CD14-positive monocyte (primary cell): ENCODE measurements at regions not wholly inside any gene's neighbourhood (a gene's known extent, or its start where the extent isn't known, plus 50 kb on each side); places are given as distances from the start of the nearest gene placed in this dataset.

Source experiments
- DNase-seq, 3 donors: peaks; one replicate each; pipeline ENCODE4 v3.0.0-alpha.2; 2011 to 2022
- H2AFZ ChIP-seq: 2 replicates; pipeline ENCODE4 v1.6.0; 2012; ENCODE audit warnings: mild to moderate bottlenecking, low read depth, low read length, inconsistent platforms; ENCODE audit not compliant: insufficient read depth, poor library complexity, severe bottlenecking
- H3K27ac ChIP-seq, 2 donors: 1 replicate in 1 of 2; 2 replicates in 1 of 2; pipeline ENCODE4 v1.5.1; 2012 to 2013; ENCODE audit warnings: low read length in 2 of 2, control low read depth in 1 of 2, inconsistent platforms in 1 of 2, low read depth in 1 of 2, mild to moderate bottlenecking in 1 of 2
- H3K27me3 ChIP-seq, 2 donors: one replicate each; pipeline versions ENCODE4 v1.6.0 to v1.6.1; 2011 to 2013; ENCODE audit warnings: low read length in 2 of 2; ENCODE audit not compliant: control insufficient read depth in 2 of 2, insufficient read depth in 2 of 2
- H3K36me3 ChIP-seq, 2 donors: replicated peaks in 1 of 2; 1 replicate in 1 of 2; 2 replicates in 1 of 2; pipeline versions ENCODE4 v1.5.1 to v1.6.1; 2012 to 2013; ENCODE audit warnings: low read length in 2 of 2, control low read depth in 1 of 2, inconsistent platforms in 1 of 2, mild to moderate bottlenecking in 1 of 2; ENCODE audit not compliant: insufficient read depth in 2 of 2, control insufficient read depth in 1 of 2
- H3K4me1 ChIP-seq, 2 donors: 1 replicate in 1 of 2; 2 replicates in 1 of 2; pipeline versions ENCODE4 v1.5.1 to v1.6.1; 2012 to 2013; ENCODE audit warnings: low read length in 2 of 2, control low read depth in 1 of 2, inconsistent platforms in 1 of 2, mild to moderate bottlenecking in 1 of 2, moderate library complexity in 1 of 2; ENCODE audit not compliant: insufficient read depth in 2 of 2, control insufficient read depth in 1 of 2
- H3K4me2 ChIP-seq: replicated peaks from 2 replicates; pipeline ENCODE3; 2012; ENCODE audit warnings: low read length, moderate library complexity, mild to moderate bottlenecking; ENCODE audit not compliant: poor library complexity, severe bottlenecking; ENCODE audit errors: extremely low read depth
- H3K4me3 ChIP-seq, 3 experiments: fragments of 200-600 bp in 1 of 3; sonication (generic) in 1 of 3; replicated peaks in 1 of 3; 1 replicate in 2 of 3; 2 replicates in 1 of 3; pipeline ENCODE4 v1.5.1; 2011 to 2013; ENCODE audit warnings: low read length in 3 of 3, mild to moderate bottlenecking in 3 of 3, control low read depth in 2 of 3, low read depth in 2 of 3, inconsistent platforms in 1 of 3, moderate library complexity in 1 of 3
- H3K79me2 ChIP-seq: 2 replicates; pipeline ENCODE4 v1.6.0; 2012; ENCODE audit warnings: mild to moderate bottlenecking, control low read depth, inconsistent platforms, low read length, moderate library complexity; ENCODE audit not compliant: insufficient read depth
- H3K9ac ChIP-seq: 2 replicates; pipeline ENCODE4 v1.6.0; 2017; ENCODE audit warnings: low read length, mild to moderate bottlenecking; ENCODE audit not compliant: insufficient read depth, poor library complexity, severe bottlenecking
- H3K9me3 ChIP-seq, 2 donors: replicated peaks in 1 of 2; 1 replicate in 1 of 2; 2 replicates in 1 of 2; pipeline versions ENCODE4 v1.5.1 to v1.6.1; 2012 to 2013; ENCODE audit warnings: low read length in 2 of 2, control low read depth in 1 of 2; ENCODE audit not compliant: control insufficient read depth in 1 of 2, insufficient read depth in 1 of 2
- H4K20me1 ChIP-seq: 2 replicates; pipeline ENCODE4 v1.6.0; 2012; ENCODE audit warnings: mild to moderate bottlenecking, low read length, control low read depth, moderate library complexity; ENCODE audit not compliant: insufficient read depth
- H3K27ac Mint-ChIP-seq, 7 donors: one replicate each; pipeline ENCODE4 v1.8.0; 2020; ENCODE audit warnings: mild to moderate bottlenecking in 7 of 7, mixed read lengths in 7 of 7, moderate library complexity in 6 of 7, inconsistent platforms in 2 of 7
- H3K27me3 Mint-ChIP-seq, 3 donors: one replicate each; pipeline ENCODE4 v1.8.0; 2021 to 2022; ENCODE audit warnings: low read depth in 3 of 3, mild to moderate bottlenecking in 3 of 3, mixed read lengths in 3 of 3, moderate library complexity in 3 of 3, inconsistent platforms in 1 of 3
- H3K36me3 Mint-ChIP-seq, 2 donors: one replicate each; pipeline ENCODE4 v1.8.0; 2020; ENCODE audit warnings: mixed read lengths in 2 of 2, inconsistent platforms in 1 of 2, mild to moderate bottlenecking in 1 of 2
- H3K4me1 Mint-ChIP-seq: one replicate; pipeline ENCODE4 v1.8.0; 2020; ENCODE audit warnings: mild to moderate bottlenecking, mixed read lengths
- H3K4me3 Mint-ChIP-seq, 2 donors: one replicate each; pipeline ENCODE4 v1.8.0; 2020; ENCODE audit warnings: mild to moderate bottlenecking in 2 of 2, mixed read lengths in 2 of 2, moderate library complexity in 1 of 2
- H3K9me3 Mint-ChIP-seq, 7 donors: one replicate each; pipeline ENCODE4 v1.8.0; 2020 to 2022; ENCODE audit warnings: mixed read lengths in 7 of 7, mild to moderate bottlenecking in 6 of 7, moderate library complexity in 6 of 7, inconsistent platforms in 2 of 7
- CTCF ChIP-seq: fragments of 200-600 bp; IDR thresholded peaks from one replicate; pipeline ENCODE4 v1.8.0; 2022; ENCODE audit warnings: antibody characterized with exemption, mild to moderate bottlenecking
- WGBS: methylation state at CpG from one replicate; pipeline ENCODE4 v1.1.5; 2013; ENCODE audit warnings: missing lambda C conversion rate; ENCODE audit not compliant: insufficient coverage; 5-methylcytosine and 5-hydroxymethylcytosine counted together
- intact Hi-C, 2 donors: fragments of 100-400 bp; cut with micrococcal nuclease; formaldehyde crosslinking; loops; one replicate each; pipeline versions ENCODE4 v1.15.0 to v1.15.1; 2023

GRCh38 chr5:82659115-82659514 lies 381.0 kb upstream of the RPS23 start:
- no peaks in the 10 kb centered on the region for H3K9me3 Mint-ChIP-seq

GRCh38 chr5:82657033-82657699 lies 379.0 kb upstream of the RPS23 start:
- Histone ChIP-seq H4K20me1 (no peaks in the 10 kb centered on the region), H3K27me3 (no peaks in the 10 kb centered on the region), H3K9ac (no peak overlapping the region), H3K9me3 (no peaks in the 10 kb centered on the region), H3K4me1 (no peaks in the 10 kb centered on the region), H3K27ac (no peak overlapping the region), H3K36me3 (no peaks in the 10 kb centered on the region), H3K79me2 (no peaks in the 10 kb centered on the region), H3K4me3 (no peak overlapping the region), H2AFZ (no peak overlapping the region), H3K4me2 (no peak overlapping the region)
- Mint-ChIP-seq H3K27ac (peak overlapping the region in 1 of 7 donors; percentile 52), H3K9me3 (no peaks in the 10 kb centered on the region), H3K4me1 (peaks cover 8% of the 10 kb centered on the region), H3K27me3 (peaks cover 0 to 8% (median 2%) of the 10 kb centered on the region in 3 donors), H3K4me3 (no peak overlapping the region), H3K36me3 (no peaks in the 10 kb centered on the region)
- WGBS, result 30% methylated on average over 3 of the region's 5 CpGs
- no peak for TF ChIP-seq CTCF
- intact Hi-C loops, result no loop called here
- no peak for DNase-seq

More at GRCh38 chr5:82659115-82659514, 381.0 kb upstream of the RPS23 start:
- Histone ChIP-seq H3K9me3 (no peaks in the 10 kb centered on the region), H3K4me1 (no peaks in the 10 kb centered on the region), H3K79me2 (no peaks in the 10 kb centered on the region), H3K36me3 (no peaks in the 10 kb centered on the region), H3K27me3 (no peaks in the 10 kb centered on the region), H4K20me1 (no peaks in the 10 kb centered on the region), H2AFZ (no peak overlapping the region), H3K4me2 (no peak overlapping the region), H3K4me3 (no peak overlapping the region), H3K9ac (no peak overlapping the region), H3K27ac (no peak overlapping the region)
- H3K27ac Mint-ChIP-seq, result no peak overlapping the region
- no peak overlapping the region for H3K4me3 Mint-ChIP-seq
- no peak for TF ChIP-seq CTCF
- intact Hi-C loops, result no loop called here
- no peaks in the 10 kb centered on the region for H3K36me3 Mint-ChIP-seq
- peaks cover 8% of the 10 kb centered on the region for H3K4me1 Mint-ChIP-seq
- WGBS, result 100% methylated on average over 1 of the region's 2 CpGs
- DNase-seq, result no peak
- H3K27me3 Mint-ChIP-seq, result peaks cover 0 to 8% (median 0%) of the 10 kb centered on the region in 3 donors
